ENCODE measurements at regions not wholly inside any gene's neighbourhood (a gene's known extent, or its start where the extent isn't known, plus 50 kb on each side); places are given as distances from the start of the nearest gene placed in this dataset.

- DNase-seq, result no peak
Measured at GRCh38 chr11:69977951-69978350, 100.2 kb upstream of the ANO1 start.

GRCh38 chr11:69978841-69979614, 99.1 kb upstream of the ANO1 start:
- DNase-seq, result no peak

DNA sequence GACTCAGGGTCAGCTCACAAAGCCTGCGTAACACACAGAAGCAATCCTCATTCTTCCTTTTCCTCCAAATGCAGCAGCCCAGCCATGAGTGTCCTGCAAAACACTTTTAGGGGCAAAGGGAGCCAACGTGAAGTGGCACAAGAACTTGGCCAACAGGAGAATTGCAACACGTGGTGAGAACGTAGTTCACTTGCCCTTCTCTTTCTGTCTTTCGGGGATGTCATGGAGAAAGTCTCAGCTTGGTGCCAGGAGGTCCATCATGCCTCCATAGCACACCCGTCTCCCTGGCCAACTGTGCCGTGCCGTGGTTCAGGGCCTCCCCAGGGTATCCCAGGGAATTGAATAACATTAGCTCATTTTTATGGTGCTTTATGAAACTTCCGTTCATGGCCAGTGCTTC, 98.5 kb upstream of the ANO1 start:
- DNase-seq, result no peak

- DNase-seq, result no peak
Measured at GRCh38 chr11:69981119-69981784, 96.9 kb upstream of the ANO1 start.

GRCh38 chr11:69982690-69983570, 95.2 kb upstream of the ANO1 start:
- DNase-seq, result no peak

GRCh38 chr11:69983571-69983877, 94.6 kb upstream of the ANO1 start:
- no peak for DNase-seq

- no peak for DNase-seq
Measured at GRCh38 chr11:69983897-69984438, 94.1 kb upstream of the ANO1 start.

DNA sequence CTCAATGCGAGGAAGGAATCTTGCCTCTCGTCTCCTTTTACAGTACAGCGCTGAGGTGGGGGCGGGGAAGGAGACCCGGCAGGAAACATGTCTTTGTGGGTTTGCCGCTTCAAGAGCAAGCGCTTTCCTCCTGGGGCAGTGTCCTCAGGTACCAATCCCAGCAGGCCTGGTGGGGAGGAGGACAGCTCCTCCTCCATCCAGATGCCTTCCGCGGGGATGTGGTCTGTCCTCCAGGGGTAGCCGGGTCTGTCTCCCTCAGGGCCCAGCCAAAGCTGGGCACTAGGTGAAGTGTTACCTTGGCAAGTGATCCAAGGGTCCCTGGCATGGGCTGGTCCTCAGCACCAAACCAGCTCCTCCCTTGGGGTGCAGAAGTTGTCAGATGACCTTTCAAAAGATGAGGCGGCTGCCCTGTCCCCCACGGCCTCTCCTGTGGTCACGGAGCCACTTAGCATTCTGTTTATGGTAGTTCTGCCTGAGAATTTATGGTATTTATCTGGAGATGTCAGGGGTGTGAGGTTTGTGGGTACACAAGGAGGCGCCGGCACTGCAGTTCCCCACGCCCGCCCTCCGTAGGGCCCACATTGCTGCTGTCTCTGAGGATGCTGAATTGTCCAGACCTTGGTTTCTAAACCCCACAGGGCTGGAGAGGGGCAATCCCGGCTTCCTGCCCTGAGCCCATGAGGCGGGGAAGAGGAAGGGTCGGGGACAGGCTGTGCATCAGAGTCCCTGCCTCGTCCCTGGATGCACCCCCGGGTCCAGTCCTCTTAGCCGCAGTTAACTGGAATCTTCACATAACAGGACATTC, 93.5 kb upstream of the ANO1 start:
- no peak for DNase-seq

GRCh38 chr11:69985331-69985640, 92.8 kb upstream of the ANO1 start:
- no peak for DNase-seq

GRCh38 chr11:69985641-69986439, 92.3 kb upstream of the ANO1 start:
- no peak for DNase-seq

DNA sequence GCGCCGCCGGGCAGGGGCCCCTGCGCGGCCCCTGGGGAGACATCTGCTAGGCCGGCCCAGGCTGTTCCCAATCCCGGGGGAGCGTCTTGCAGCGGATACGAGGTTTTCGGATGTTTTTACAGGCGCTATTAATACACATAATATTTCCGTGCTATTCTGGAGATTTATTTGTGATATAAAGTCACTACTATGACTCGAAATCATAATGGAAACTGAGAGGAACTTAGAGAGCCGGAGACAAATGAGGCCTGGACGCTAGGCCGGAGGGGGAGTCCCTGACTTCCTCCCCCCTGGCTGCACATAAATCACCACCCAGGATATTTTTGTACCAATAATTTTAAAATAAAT, 91.7 kb upstream of the ANO1 start:
- no peak for DNase-seq

DNA sequence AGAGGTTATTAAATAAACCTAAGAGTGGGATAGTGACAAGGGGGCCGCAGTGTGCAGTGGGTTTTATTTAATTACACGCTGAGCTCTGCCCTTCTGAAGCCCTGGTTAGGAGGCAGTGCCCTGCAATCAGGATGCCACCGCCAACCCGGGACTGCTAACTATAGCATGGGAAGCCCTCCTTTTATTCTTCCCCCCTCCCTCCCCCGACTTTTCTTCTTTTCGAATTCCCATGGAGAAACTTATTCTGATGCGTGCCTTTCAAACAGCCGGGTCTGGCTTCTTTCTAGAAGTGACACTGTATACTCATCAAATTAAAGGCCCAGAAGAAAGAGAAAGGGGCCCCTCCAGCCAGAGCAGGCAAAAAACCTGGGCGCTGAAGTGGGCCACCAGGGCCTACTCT, 91.3 kb upstream of the ANO1 start:
- no peak for DNase-seq

GRCh38 chr11:69992026-69992425, 86.1 kb upstream of the ANO1 start:
- DNase-seq, result no peak

DNA sequence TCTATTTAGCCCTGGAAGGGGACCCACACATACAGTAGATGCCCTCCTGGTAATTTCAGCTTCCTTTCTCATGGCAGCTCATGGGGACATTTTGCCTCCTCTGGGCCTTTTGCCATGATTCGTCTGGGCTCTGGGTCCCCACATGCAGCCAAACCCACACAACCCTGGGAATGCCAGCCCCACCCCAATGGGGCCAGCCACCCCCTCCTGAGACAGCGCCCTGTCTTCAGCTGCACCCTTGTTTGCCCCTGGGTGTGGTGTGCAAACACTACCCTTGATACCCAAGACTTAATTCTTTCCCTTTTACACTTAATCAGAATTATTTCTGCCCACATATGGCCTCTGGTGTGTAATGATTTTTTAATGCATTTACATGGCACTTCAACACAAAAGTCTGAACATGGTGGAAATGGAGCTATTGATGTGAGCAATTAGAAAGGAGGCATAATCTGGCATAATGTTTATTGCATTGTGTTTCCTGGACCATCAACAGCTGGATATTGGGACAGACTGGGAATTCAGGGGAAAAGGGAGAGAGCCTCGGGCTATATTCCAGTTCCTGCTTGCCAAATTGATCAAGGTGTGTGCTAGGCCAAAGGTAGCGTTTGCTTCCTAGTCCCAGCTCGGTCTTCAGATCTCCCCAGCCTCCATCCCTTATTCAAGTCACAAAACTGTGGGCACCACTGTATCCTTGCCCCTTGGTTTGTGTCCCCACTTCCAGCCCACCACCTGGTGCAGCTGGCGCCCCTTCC, 85.0 kb upstream of the ANO1 start:
- no peak for DNase-seq

- no peak for DNase-seq
Measured at GRCh38 chr11:69994810-69995209, 83.3 kb upstream of the ANO1 start.

DNA sequence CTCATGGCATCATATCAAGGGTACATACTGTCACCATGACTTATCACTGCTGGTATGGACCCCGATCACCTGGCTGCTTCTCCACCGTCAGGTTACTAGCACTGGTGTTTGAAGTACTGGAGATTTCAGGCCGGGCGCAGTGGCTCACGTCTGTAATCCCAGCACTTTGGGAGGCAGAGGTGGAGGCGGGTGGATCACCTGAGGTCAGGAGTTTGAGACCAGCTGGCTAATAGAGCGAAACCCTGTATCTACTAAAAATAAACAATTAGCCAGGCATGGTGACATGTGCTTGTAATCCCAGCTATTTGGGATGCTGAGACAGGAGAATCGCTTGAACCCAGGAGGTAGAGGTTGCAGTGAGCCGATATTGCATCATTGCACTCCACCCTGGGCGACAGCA, 82.4 kb upstream of the ANO1 start:
- no peak for DNase-seq

DNA sequence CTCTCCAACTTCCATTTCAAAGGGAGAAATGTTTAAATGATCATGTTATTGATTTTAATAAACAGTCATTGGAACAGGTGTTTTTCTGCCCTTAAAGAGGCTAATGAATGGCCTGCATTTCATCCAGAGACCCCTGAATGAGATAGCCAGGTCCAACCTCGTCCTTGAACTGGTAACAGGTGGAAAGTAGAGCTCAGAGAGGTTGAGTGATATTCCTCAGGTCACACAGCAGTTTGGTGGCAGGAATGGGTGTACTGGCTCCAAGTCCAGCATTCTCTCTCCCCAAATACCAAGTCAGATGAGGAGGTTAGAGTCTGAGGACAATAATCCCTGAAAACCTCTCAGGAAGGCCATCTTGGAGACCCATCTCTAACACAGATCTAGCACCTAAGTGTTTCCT, 81.7 kb upstream of the ANO1 start:
- no peak for DNase-seq

DNA sequence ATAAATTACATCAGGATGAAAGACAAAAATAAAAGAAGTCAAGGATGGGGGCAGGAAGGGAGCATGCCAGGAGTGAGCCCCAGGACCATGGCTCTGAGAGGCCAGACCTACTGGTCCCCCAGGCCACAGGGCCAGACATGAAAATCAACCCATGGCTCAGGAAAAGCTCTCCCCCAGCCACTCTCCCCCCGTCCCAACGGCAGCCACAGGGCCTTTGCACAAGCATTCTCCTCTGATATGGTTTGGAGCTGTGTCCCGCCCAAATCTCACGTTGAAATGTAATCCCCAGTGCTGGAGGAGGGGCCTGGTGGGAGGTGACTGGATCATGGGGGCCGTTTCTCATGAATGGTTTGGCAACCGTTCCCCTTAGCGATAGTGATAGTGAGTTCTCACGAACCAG, 80.8 kb upstream of the ANO1 start:
- DNase-seq, result no peak

- no peak for DNase-seq
Measured at GRCh38 chr11:69999721-70000120, 78.4 kb upstream of the ANO1 start.

DNA sequence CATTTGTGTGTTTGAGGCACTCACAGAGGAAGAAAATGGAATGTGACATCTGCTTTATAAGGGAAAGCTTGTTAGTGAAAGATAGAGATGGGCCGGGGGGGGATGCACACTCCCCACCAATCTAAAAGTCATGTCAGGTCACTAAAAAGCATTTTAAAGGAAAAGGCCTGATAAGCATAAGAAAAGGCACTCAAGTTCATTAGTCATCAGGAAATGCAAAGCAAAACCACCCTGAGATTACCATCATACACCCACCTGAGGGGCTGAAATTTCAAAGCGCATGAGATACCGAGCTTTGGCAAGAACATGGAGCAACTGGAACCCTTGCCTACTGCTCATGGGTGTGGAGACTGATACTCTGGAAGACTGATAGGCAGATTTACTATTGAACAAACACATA, 77.9 kb upstream of the ANO1 start:
- DNase-seq, result no peak

- no peak for DNase-seq
Measured at GRCh38 chr11:70001246-70001645, 76.9 kb upstream of the ANO1 start.

- DNase-seq, result no peak
Measured at GRCh38 chr11:70002433-70002832, 75.7 kb upstream of the ANO1 start.

Measured in NCI-H1694 treated with DMSO at 0.1 percent for 48 hours (cell line).